Hippocampal formation (tissue), 2 donors: ENCODE measurements at regions not wholly inside any gene's neighbourhood (a gene's known extent, or its start where the extent isn't known, plus 50 kb on each side); places are given as distances from the start of the nearest gene placed in this dataset.

ENCODE experiments used
- DNase-seq, 2 donors: peaks; one replicate each; lab custom pipeline; 2025; lab: John Stamatoyannopoulos, UW

GRCh38 chr12:127677537-127678131, 589.3 kb upstream of the TMEM132C start:
- peak; percentile 69 to 82 for DNase-seq

- no peak for DNase-seq
Measured at GRCh38 chr12:127678945-127679344, 588.0 kb upstream of the TMEM132C start.

- DNase-seq, result no peak
Measured at GRCh38 chr12:127680516-127680915, 586.5 kb upstream of the TMEM132C start.

GRCh38 chr12:127681151-127681754, 585.7 kb upstream of the TMEM132C start:
- DNase-seq, result no peak

GRCh38 chr12:127685491-127685890, 581.5 kb upstream of the TMEM132C start:
- DNase-seq, result no peak

GRCh38 chr12:127685931-127686330, 581.0 kb upstream of the TMEM132C start:
- DNase-seq, result no peak

- DNase-seq, result no peak
Measured at GRCh38 chr12:127687181-127687580, 579.8 kb upstream of the TMEM132C start.

- no peak for DNase-seq
Measured at GRCh38 chr12:127688906-127689428, 578.0 kb upstream of the TMEM132C start.

GRCh38 chr12:127690161-127690560, 576.8 kb upstream of the TMEM132C start:
- no peak for DNase-seq

GRCh38 chr12:127696963-127697362, 570.0 kb upstream of the TMEM132C start:
- DNase-seq, result no peak

- DNase-seq, result no peak
Measured at GRCh38 chr12:127703026-127703425, 563.9 kb upstream of the TMEM132C start.

- no peak for DNase-seq
Measured at GRCh38 chr12:127711108-127711507, 555.9 kb upstream of the TMEM132C start.

- no peak for DNase-seq
Measured at GRCh38 chr12:127712561-127712960, 554.4 kb upstream of the TMEM132C start.

GRCh38 chr12:127716166-127716565, 550.8 kb upstream of the TMEM132C start:
- DNase-seq, result no peak

GRCh38 chr12:127717278-127717677, 549.7 kb upstream of the TMEM132C start:
- no peak for DNase-seq

GRCh38 chr12:127720334-127720733, 546.6 kb upstream of the TMEM132C start:
- no peak for DNase-seq

GRCh38 chr12:127722611-127723010, 544.4 kb upstream of the TMEM132C start:
- DNase-seq, result no peak

GRCh38 chr12:127723251-127723650, 543.7 kb upstream of the TMEM132C start:
- no peak for DNase-seq

- DNase-seq, result no peak
Measured at GRCh38 chr12:127726671-127727315, 540.2 kb upstream of the TMEM132C start.

GRCh38 chr12:127728285-127728684, 538.7 kb upstream of the TMEM132C start:
- DNase-seq, result no peak

GRCh38 chr12:127728729-127729128, 538.2 kb upstream of the TMEM132C start:
- DNase-seq, result no peak

GRCh38 chr12:127729381-127729780, 537.6 kb upstream of the TMEM132C start:
- DNase-seq, result no peak

- no peak for DNase-seq
Measured at GRCh38 chr12:127731657-127732056, 535.3 kb upstream of the TMEM132C start.
